ENCODE measurements at regions not wholly inside any gene's neighbourhood (a gene's known extent, or its start where the extent isn't known, plus 50 kb on each side); places are given as distances from the start of the nearest gene placed in this dataset.

DNA sequence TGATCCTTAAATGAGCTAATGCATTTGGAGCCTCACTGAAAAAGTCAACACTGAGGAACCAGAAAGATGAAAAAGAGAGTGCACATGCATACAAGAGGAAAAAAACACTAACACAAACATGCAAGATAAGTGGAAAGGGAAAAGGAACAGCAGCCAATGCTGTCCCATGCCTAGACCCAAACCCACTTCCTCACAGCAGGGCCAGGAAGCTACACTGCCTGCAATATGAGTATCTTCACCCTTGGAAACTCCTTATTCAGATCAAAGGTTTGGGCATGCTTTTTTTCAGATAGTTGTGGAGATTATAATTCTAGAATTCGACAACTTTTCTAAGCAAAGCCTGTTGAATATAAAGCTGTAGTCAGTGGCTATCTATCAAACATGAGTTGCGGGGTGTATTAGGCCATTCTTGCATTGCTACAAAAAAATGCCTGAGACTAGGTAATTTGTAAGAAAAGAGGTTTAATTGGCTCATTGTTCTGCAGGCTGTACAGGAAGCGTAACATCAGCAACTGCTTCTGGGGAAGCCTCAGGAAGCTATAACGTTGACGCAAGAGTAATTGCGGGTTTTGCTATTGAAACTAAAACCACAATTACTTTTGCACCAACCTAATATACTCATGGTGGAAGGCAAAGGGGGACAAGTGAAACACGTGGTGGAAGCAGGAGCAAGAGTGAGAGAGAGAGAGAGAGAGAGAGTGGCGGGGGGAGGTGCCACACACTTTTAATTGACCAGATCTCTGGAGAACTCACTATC is 138.2 kb downstream of the MBD2 start:
- H3K27me3 ChIP-seq = no peaks in the 10 kb centered on the region
- TF ChIP-seq, protein P1, sequence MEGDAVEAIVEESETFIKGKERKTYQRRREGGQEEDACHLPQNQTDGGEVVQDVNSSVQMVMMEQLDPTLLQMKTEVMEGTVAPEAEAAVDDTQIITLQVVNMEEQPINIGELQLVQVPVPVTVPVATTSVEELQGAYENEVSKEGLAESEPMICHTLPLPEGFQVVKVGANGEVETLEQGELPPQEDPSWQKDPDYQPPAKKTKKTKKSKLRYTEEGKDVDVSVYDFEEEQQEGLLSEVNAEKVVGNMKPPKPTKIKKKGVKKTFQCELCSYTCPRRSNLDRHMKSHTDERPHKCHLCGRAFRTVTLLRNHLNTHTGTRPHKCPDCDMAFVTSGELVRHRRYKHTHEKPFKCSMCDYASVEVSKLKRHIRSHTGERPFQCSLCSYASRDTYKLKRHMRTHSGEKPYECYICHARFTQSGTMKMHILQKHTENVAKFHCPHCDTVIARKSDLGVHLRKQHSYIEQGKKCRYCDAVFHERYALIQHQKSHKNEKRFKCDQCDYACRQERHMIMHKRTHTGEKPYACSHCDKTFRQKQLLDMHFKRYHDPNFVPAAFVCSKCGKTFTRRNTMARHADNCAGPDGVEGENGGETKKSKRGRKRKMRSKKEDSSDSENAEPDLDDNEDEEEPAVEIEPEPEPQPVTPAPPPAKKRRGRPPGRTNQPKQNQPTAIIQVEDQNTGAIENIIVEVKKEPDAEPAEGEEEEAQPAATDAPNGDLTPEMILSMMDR (IDR thresholded peaks at IDR 0.05; ENCODE audit: low read depth, low read length) = no peak
- DNase-seq = no peak
- no peaks in the 10 kb centered on the region for H3K4me1 ChIP-seq
- H3K36me3 ChIP-seq = no peaks in the 10 kb centered on the region
- H3K9me3 ChIP-seq = no peaks in the 10 kb centered on the region
- H3K4me3 ChIP-seq (ENCODE audit: low read depth, low read length) = no peak overlapping the region

DNA sequence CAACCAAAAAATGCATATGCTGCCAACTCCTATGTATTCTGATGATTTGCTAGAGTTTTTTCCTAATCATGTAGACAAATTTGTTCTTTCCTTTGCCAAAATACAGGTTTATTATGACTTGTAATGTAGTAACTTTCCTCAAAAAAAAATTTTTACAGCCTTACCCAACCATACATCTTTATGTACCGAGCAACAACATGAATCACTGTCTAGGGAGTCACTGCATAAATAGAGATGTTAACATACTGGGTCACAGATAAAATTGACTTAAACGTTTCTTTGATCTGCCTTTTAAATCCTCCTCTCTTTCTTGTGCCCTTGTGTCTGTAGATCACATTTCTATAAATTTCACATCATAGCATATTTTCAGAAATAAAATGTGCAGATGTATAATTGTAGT is 143.6 kb downstream of the MBD2 start:
- no peaks in the 10 kb centered on the region for H3K27me3 ChIP-seq
- H3K9me3 ChIP-seq = no peaks in the 10 kb centered on the region
- H3K36me3 ChIP-seq = no peaks in the 10 kb centered on the region
- no peaks in the 10 kb centered on the region for H3K4me1 ChIP-seq
- no peak for DNase-seq
- TF ChIP-seq, protein P1 (IDR thresholded peaks at IDR 0.05; ENCODE audit: low read depth, low read length) = no peak
- H3K4me3 ChIP-seq (ENCODE audit: low read depth, low read length) = no peak overlapping the region

DNA sequence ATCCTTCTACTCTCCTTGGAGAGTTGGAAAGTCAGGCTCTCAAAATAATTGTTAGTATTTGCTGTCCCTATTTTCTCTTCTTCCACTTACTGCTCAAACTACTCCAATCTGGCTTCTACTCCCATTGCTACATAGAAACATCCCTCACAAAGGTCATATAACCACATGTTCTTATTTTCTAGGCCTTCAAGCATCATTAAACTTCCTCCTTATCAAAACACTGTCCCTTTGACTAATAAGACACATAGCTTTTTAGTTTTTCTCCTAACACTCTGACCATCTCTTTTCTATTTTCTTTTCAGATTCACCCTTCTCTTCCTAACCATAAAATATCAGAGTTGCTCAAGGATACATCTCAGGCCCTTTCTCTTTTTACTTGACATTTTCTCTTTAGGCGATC is 148.3 kb downstream of the MBD2 start:
- no peak for DNase-seq
- Histone ChIP-seq H3K9me3 (no peaks in the 10 kb centered on the region), H3K4me1 (no peaks in the 10 kb centered on the region), H3K4me3 (ENCODE audit: low read depth, low read length) (no peak overlapping the region), H3K27me3 (no peaks in the 10 kb centered on the region), H3K36me3 (no peaks in the 10 kb centered on the region)
- TF ChIP-seq, protein P1 (IDR thresholded peaks at IDR 0.05; ENCODE audit: low read depth, low read length) = no peak

DNA sequence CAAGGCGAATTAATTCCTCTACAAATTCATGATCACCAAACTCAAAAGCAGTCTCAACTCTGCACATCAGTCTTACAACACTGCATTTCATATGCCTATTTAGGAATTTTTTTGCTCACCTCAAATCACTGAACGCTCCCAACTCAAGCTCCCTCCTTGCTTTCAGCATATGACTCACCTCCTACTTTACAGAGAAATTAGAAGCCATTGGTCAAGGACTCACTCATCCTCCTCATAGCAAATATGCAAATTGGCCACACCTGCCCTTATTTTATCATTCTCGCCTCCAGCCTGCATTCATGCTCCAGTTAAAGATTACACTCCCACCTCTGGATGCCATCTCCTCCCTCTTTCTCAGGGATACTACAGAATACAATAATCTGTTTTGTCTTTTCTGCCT is 148.8 kb downstream of the MBD2 start:
- DNase-seq = no peak
- H3K4me1 ChIP-seq = no peaks in the 10 kb centered on the region
- no peak overlapping the region for H3K4me3 ChIP-seq (ENCODE audit: low read depth, low read length)
- TF ChIP-seq, protein P1 (IDR thresholded peaks at IDR 0.05; ENCODE audit: low read depth, low read length) = no peak
- H3K9me3 ChIP-seq = no peaks in the 10 kb centered on the region
- H3K27me3 ChIP-seq = no peaks in the 10 kb centered on the region
- H3K36me3 ChIP-seq = no peaks in the 10 kb centered on the region

DNA sequence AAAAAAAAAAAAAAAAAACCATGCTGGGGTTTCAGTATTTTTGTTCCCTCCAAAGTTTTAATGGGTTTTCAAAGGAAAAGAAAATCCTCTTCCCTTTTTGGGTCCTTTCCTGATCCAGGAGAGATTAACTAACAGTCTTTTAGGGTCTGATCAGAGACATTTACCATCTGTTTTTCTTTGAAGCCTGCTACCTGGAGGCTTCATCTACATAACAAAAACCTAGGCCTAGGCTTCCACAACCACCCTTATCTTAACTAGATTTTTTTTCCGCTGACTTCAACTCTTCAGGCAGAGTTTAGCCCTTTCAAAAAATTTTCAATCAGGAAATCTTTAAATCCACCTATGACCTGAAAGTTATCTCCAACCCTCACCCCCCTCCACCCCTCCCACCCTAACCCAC is 154.7 kb downstream of the MBD2 start:
- no peak for DNase-seq
- Histone ChIP-seq H3K36me3 (no peaks in the 10 kb centered on the region), H3K4me1 (no peaks in the 10 kb centered on the region), H3K4me3 (ENCODE audit: low read depth, low read length) (no peak overlapping the region), H3K9me3 (no peaks in the 10 kb centered on the region), H3K27me3 (no peaks in the 10 kb centered on the region)
- TF ChIP-seq, protein P1 (IDR thresholded peaks at IDR 0.05; ENCODE audit: low read depth, low read length) = no peak

DNA sequence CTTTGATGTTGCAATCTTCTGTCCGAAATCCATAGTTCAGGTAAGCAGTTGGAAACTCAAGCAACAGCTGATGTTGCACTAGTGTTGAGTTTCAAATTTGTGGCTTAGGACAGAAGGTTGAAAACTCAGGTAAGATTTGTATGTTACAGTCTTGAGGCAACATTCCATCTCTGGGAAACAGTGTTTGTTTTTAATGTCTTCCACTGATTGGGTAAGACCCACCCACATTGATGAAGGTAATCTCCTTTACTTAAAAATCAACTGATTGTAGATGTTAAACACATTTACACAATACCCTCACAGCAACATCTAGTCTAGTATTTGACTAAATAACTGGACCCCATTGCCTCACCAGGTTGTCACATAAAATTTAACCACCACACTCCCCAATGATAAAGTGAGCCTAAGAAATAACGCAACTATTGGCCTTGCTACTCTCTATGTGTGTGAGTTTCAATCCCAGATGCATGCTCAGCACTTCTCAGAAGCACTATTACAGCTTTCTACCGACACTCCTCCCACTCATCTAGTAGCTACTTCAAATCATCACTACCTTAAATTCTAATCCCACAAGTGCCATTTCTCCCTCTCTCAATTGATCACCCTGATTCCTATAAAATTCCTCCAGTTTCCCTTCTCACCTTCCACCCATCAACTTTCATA is 164.0 kb downstream of the MBD2 start:
- Histone ChIP-seq H3K4me3 (ENCODE audit: low read depth, low read length) (no peak overlapping the region), H3K9me3 (no peaks in the 10 kb centered on the region), H3K4me1 (no peaks in the 10 kb centered on the region), H3K36me3 (no peaks in the 10 kb centered on the region), H3K27me3 (no peaks in the 10 kb centered on the region)
- TF ChIP-seq, protein P1 (IDR thresholded peaks at IDR 0.05; ENCODE audit: low read depth, low read length) = no peak
- DNase-seq = no peak

Measured in BE2C (cell line).